Endodermal cell (in vitro differentiated cells): ENCODE measurements at regions not wholly inside any gene's neighbourhood (a gene's known extent, or its start where the extent isn't known, plus 50 kb on each side); places are given as distances from the start of the nearest gene placed in this dataset.

Experiments used
- DNase-seq: peaks from one replicate; pipeline ENCODE4 v3.0.0-alpha.2; 2017
- H3K27ac ChIP-seq: 2 replicates; pipeline ENCODE4 v1.5.1; 2013; ENCODE audit warnings: mild to moderate bottlenecking, low read depth, low read length, moderate library complexity
- H3K27me3 ChIP-seq: 2 replicates; pipeline ENCODE4 v1.6.1; 2013; ENCODE audit warnings: mild to moderate bottlenecking, low read length, moderate library complexity; ENCODE audit not compliant: insufficient read depth, control insufficient read depth, poor library complexity, severe bottlenecking
- H3K36me3 ChIP-seq: 2 replicates; pipeline ENCODE4 v1.7.0; 2013; ENCODE audit warnings: mild to moderate bottlenecking, low read length, moderate library complexity; ENCODE audit not compliant: control insufficient read depth, insufficient read depth
- H3K4me1 ChIP-seq: one replicate; pipeline ENCODE4 v1.7.0; 2013; ENCODE audit warnings: low read length; ENCODE audit not compliant: control insufficient read depth, insufficient read depth
- H3K4me3 ChIP-seq: 2 replicates; pipeline ENCODE4 v1.5.1; 2013; ENCODE audit warnings: mild to moderate bottlenecking, low read length, moderate library complexity
- H3K9ac ChIP-seq: 2 replicates; pipeline ENCODE4 v1.6.1; 2013; ENCODE audit warnings: mild to moderate bottlenecking, low read length, moderate library complexity; ENCODE audit not compliant: poor library complexity, severe bottlenecking; ENCODE audit errors: extremely low read depth
- H3K9me3 ChIP-seq: 2 replicates; pipeline ENCODE4 v1.6.1; 2013; ENCODE audit warnings: mild to moderate bottlenecking, low read length, moderate library complexity; ENCODE audit not compliant: control insufficient read depth
- H3K27ac Mint-ChIP-seq: 2 replicates; pipeline ENCODE4 v1.8.0; 2020; ENCODE audit warnings: mixed read lengths
- H3K27me3 Mint-ChIP-seq: 2 replicates; pipeline ENCODE4 v1.8.0; 2021; ENCODE audit warnings: mild to moderate bottlenecking, mixed read lengths; ENCODE audit not compliant: insufficient read depth
- H3K36me3 Mint-ChIP-seq: 2 replicates; pipeline ENCODE4 v1.8.0; 2020; ENCODE audit warnings: low read depth, mixed read lengths
- H3K4me1 Mint-ChIP-seq: 2 replicates; pipeline ENCODE4 v1.8.0; 2020; ENCODE audit warnings: mixed read lengths
- H3K4me3 Mint-ChIP-seq: 2 replicates; pipeline ENCODE4 v1.8.0; 2020; ENCODE audit warnings: mild to moderate bottlenecking, moderate library complexity, mixed read lengths
- H3K9me3 Mint-ChIP-seq: 2 replicates; pipeline ENCODE4 v1.8.0; 2020; ENCODE audit warnings: mild to moderate bottlenecking, mixed read lengths
- CTCF ChIP-seq: fragments of 200-600 bp; sonication (generic); conservative IDR thresholded peaks from 2 replicates; pipeline ENCODE4 v1.5.0; 2021; ENCODE audit warnings: antibody characterized with exemption, mild to moderate bottlenecking
- WGBS, 2 experiments: methylation state at CpG; one replicate each; pipeline versions ENCODE4 v1.1.5 to v1.1.7; 2013; ENCODE audit warnings: missing lambda C conversion rate in 2 of 2, mixed read lengths in 1 of 2; ENCODE audit not compliant: insufficient coverage in 1 of 2, insufficient read length in 1 of 2; 5-methylcytosine and 5-hydroxymethylcytosine counted together

GRCh38 chr3:178455946-178456345 lies 80.3 kb upstream of the KCNMB2 start:
- Histone ChIP-seq H3K27ac (no peak overlapping the region), H3K9me3 (peaks cover 9% of the 10 kb centered on the region), H3K27me3 (no peaks in the 10 kb centered on the region), H3K4me3 (no peak overlapping the region), H3K9ac (no peak overlapping the region), H3K36me3 (no peaks in the 10 kb centered on the region), H3K4me1 (peaks cover 9% of the 10 kb centered on the region)
- no peak overlapping the region for H3K27ac Mint-ChIP-seq
- H3K9me3 Mint-ChIP-seq, result peaks cover 2% of the 10 kb centered on the region
- H3K36me3 Mint-ChIP-seq, result peaks cover 1% of the 10 kb centered on the region
- H3K4me1 Mint-ChIP-seq, result peaks cover 6% of the 10 kb centered on the region
- no peak overlapping the region for H3K4me3 Mint-ChIP-seq
- no peak for TF ChIP-seq CTCF
- DNase-seq, result no peak
- WGBS, 2 experiments, result 96% methylated on average over 1 of the region's 1 CpG; no CpG with 5 or more reads in 1 of the 2 experiments
- no peaks in the 10 kb centered on the region for H3K27me3 Mint-ChIP-seq

GRCh38 chr3:178456621-178457285 lies 79.5 kb upstream of the KCNMB2 start:
- H3K4me1 Mint-ChIP-seq, result peaks cover 5% of the 10 kb centered on the region
- Histone ChIP-seq H3K9ac (no peak overlapping the region), H3K36me3 (no peaks in the 10 kb centered on the region), H3K27ac (peak overlapping the region; percentile 49), H3K9me3 (peaks cover 10% of the 10 kb centered on the region), H3K4me3 (no peak overlapping the region), H3K4me1 (peaks cover 6% of the 10 kb centered on the region), H3K27me3 (no peaks in the 10 kb centered on the region)
- no peak overlapping the region for H3K4me3 Mint-ChIP-seq
- DNase-seq, result no peak
- peaks cover 8% of the 10 kb centered on the region for H3K9me3 Mint-ChIP-seq
- no peak for TF ChIP-seq CTCF
- no peaks in the 10 kb centered on the region for H3K27me3 Mint-ChIP-seq
- WGBS, 2 experiments, result 77 to 81% methylated on average over 6 to 7 of the region's 7 CpGs
- H3K27ac Mint-ChIP-seq, result no peak overlapping the region
- peaks cover 5% of the 10 kb centered on the region for H3K36me3 Mint-ChIP-seq

GRCh38 chr3:178457511-178457910 lies 78.7 kb upstream of the KCNMB2 start:
- Mint-ChIP-seq H3K4me3 (no peak overlapping the region), H3K27ac (no peak overlapping the region), H3K4me1 (no peaks in the 10 kb centered on the region), H3K27me3 (no peaks in the 10 kb centered on the region), H3K9me3 (peaks cover 11% of the 10 kb centered on the region), H3K36me3 (peaks cover 5% of the 10 kb centered on the region)
- DNase-seq, result no peak
- Histone ChIP-seq H3K36me3 (no peaks in the 10 kb centered on the region), H3K27me3 (no peaks in the 10 kb centered on the region), H3K27ac (no peak overlapping the region), H3K4me1 (peaks cover 6% of the 10 kb centered on the region), H3K4me3 (no peak overlapping the region), H3K9ac (no peak overlapping the region), H3K9me3 (peaks cover 10% of the 10 kb centered on the region)
- no peak for TF ChIP-seq CTCF
- WGBS, 2 experiments, result no CpG with 5 or more reads among the region's 2 CpGs
